HEK293 (cell line): ENCODE measurements at regions not wholly inside any gene's neighbourhood (a gene's known extent, or its start where the extent isn't known, plus 50 kb on each side); places are given as distances from the start of the nearest gene placed in this dataset.

Source experiments
- CTCF ChIP-seq: fragments of 450-650 bp; formaldehyde crosslinking; IDR thresholded peaks from 2 replicates; pipeline ENCODE4 v1.5.1; 2016; ENCODE audit warnings: missing biosample characterization, missing genetic modification characterization
- PRDM4 ChIP-seq: fragments of 450-650 bp; formaldehyde crosslinking; IDR thresholded peaks from 2 replicates; pipeline ENCODE4 v1.5.1; 2017; ENCODE audit warnings: missing biosample characterization, missing genetic modification characterization
- TCF7L2 ChIP-seq: IDR thresholded peaks from 2 replicates; pipeline ENCODE4 v1.6.1; 2011; ENCODE audit warnings: low read depth, mild to moderate bottlenecking, inconsistent platforms, low read length, moderate library complexity, borderline replicate concordance
- ZBTB20 ChIP-seq: fragments of 450-650 bp; formaldehyde crosslinking; IDR thresholded peaks from 2 replicates; pipeline ENCODE4 v1.5.1; 2016; ENCODE audit warnings: missing biosample characterization, missing genetic modification characterization
- ZBTB49 ChIP-seq: fragments of 450-650 bp; formaldehyde crosslinking; IDR thresholded peaks from 2 replicates; pipeline ENCODE4 v1.5.1; 2016; ENCODE audit warnings: missing biosample characterization, missing genetic modification characterization, low read depth
- ZNF292 ChIP-seq: fragments of 450-650 bp; formaldehyde crosslinking; IDR thresholded peaks from 2 replicates; pipeline ENCODE4 v1.5.1; 2016; ENCODE audit warnings: low read depth, missing biosample characterization, missing genetic modification characterization, borderline replicate concordance
- ZNF449 ChIP-seq: fragments of 450-650 bp; formaldehyde crosslinking; IDR thresholded peaks from 2 replicates; pipeline ENCODE4 v1.5.1; 2017; ENCODE audit warnings: missing biosample characterization, mild to moderate bottlenecking, missing genetic modification characterization, moderate library complexity
- ZNF510 ChIP-seq: fragments of 450-650 bp; formaldehyde crosslinking; IDR thresholded peaks from 2 replicates; pipeline ENCODE4 v1.5.1; 2018; ENCODE audit warnings: mild to moderate bottlenecking, missing genetic modification characterization, missing biosample characterization; ENCODE audit not compliant: insufficient replicate concordance

- TF ChIP-seq ZBTB20 (tag by site-specific recombination) (no peak), ZNF449 (tag by site-specific recombination) (no peak), ZNF292 (tag by site-specific recombination) (no peak), PRDM4 (tag by site-specific recombination) (no peak), CTCF (tag by site-specific recombination) (no peak), TCF7L2 (no peak), ZNF510 (no peak), ZBTB49 (tag by site-specific recombination) (no peak)
Observed at GRCh38 chrX:125202591-125203248, 117.0 kb upstream of the TEX13C start.
